ENCODE measurements at regions not wholly inside any gene's neighbourhood (a gene's known extent, or its start where the extent isn't known, plus 50 kb on each side); places are given as distances from the start of the nearest gene placed in this dataset.

GRCh38 chr14:53553221-53553620 lies 400.1 kb upstream of the DDHD1 start:
- no peaks in the 10 kb centered on the region for H3K36me3 Mint-ChIP-seq
- H3K4me1 Mint-ChIP-seq: no peaks in the 10 kb centered on the region
- H3K4me3 Mint-ChIP-seq: no peak overlapping the region
- DNase-seq (no peak), ATAC-seq (replicated peaks) (no peak)
- no peak overlapping the region for H3K27ac Mint-ChIP-seq
- peaks cover 0 to 1% of the 10 kb centered on the region in 2 donors for H3K9me3 Mint-ChIP-seq
- H3K27me3 Mint-ChIP-seq: no peaks in the 10 kb centered on the region

GRCh38 chr14:53551862-53552261 lies 398.7 kb upstream of the DDHD1 start:
- no peak overlapping the region for H3K27ac Mint-ChIP-seq
- no peaks in the 10 kb centered on the region for H3K27me3 Mint-ChIP-seq
- no peaks in the 10 kb centered on the region for H3K36me3 Mint-ChIP-seq
- no peak for DNase-seq
- H3K4me3 Mint-ChIP-seq: no peak overlapping the region
- peaks cover 0 to 1% of the 10 kb centered on the region in 2 donors for H3K9me3 Mint-ChIP-seq
- peaks cover 3 to 5% of the 10 kb centered on the region in 2 donors for H3K4me1 Mint-ChIP-seq
- no peak for ATAC-seq (replicated peaks)

- no peak overlapping the region for H3K4me3 Mint-ChIP-seq
- no peaks in the 10 kb centered on the region for H3K27me3 Mint-ChIP-seq
- no peak overlapping the region for H3K27ac Mint-ChIP-seq
- peaks cover 3 to 5% of the 10 kb centered on the region in 2 donors for H3K4me1 Mint-ChIP-seq
- DNase-seq: no peak
- H3K9me3 Mint-ChIP-seq: peaks cover 0 to 1% of the 10 kb centered on the region in 2 donors
- no peaks in the 10 kb centered on the region for H3K36me3 Mint-ChIP-seq
- no peak for ATAC-seq (replicated peaks)
Observed at GRCh38 chr14:53550776-53551175, 397.7 kb upstream of the DDHD1 start.

- H3K27ac Mint-ChIP-seq: no peak overlapping the region
- H3K36me3 Mint-ChIP-seq: no peaks in the 10 kb centered on the region
- no peaks in the 10 kb centered on the region for H3K27me3 Mint-ChIP-seq
- DNase-seq: no peak
- ATAC-seq (replicated peaks): no peak
- peaks cover 8 to 10% of the 10 kb centered on the region in 2 donors for H3K4me1 Mint-ChIP-seq
- peaks cover 0 to 1% of the 10 kb centered on the region in 2 donors for H3K9me3 Mint-ChIP-seq
- no peak overlapping the region for H3K4me3 Mint-ChIP-seq
Observed at GRCh38 chr14:53549956-53550355, 396.8 kb upstream of the DDHD1 start.

GRCh38 chr14:53547593-53547992 lies 394.5 kb upstream of the DDHD1 start:
- no peak for DNase-seq
- peaks cover 0 to 3% of the 10 kb centered on the region in 2 donors for H3K36me3 Mint-ChIP-seq
- peaks cover 18 to 20% of the 10 kb centered on the region in 2 donors for H3K4me1 Mint-ChIP-seq
- ATAC-seq (replicated peaks): peak; percentile 24 to 30
- no peaks in the 10 kb centered on the region for H3K27me3 Mint-ChIP-seq
- H3K9me3 Mint-ChIP-seq: peaks cover 0 to 1% of the 10 kb centered on the region in 2 donors
- no peak overlapping the region for H3K4me3 Mint-ChIP-seq
- peak overlapping the region; percentile 52 for H3K27ac Mint-ChIP-seq

- Mint-ChIP-seq H3K36me3 (peaks cover 0 to 3% of the 10 kb centered on the region in 2 donors), H3K4me3 (no peak overlapping the region)
- peak; percentile 79 to 88 for ATAC-seq (replicated peaks)
Observed at GRCh38 chr14:53545217-53545616, 392.1 kb upstream of the DDHD1 start.

GRCh38 chr14:53542732-53543131 lies 389.6 kb upstream of the DDHD1 start:
- Mint-ChIP-seq H3K4me1 (peaks cover 18 to 25% of the 10 kb centered on the region in 2 donors), H3K9me3 (no peaks in the 10 kb centered on the region), H3K27me3 (no peaks in the 10 kb centered on the region), H3K4me3 (no peak overlapping the region), H3K27ac (peak overlapping the region; percentile 21), H3K36me3 (peaks cover 0 to 3% of the 10 kb centered on the region in 2 donors)
- no peak for DNase-seq
- ATAC-seq (replicated peaks): no peak

More at GRCh38 chr14:53545217-53545616, 392.1 kb upstream of the DDHD1 start:
- Mint-ChIP-seq H3K4me1 (peaks cover 18 to 20% of the 10 kb centered on the region in 2 donors), H3K9me3 (no peaks in the 10 kb centered on the region), H3K27ac (peak overlapping the region; percentile 4), H3K27me3 (no peaks in the 10 kb centered on the region)
- DNase-seq: peak; percentile 4

- H3K4me3 Mint-ChIP-seq: no peak overlapping the region
- ATAC-seq (replicated peaks) (no peak), DNase-seq (no peak)
- no peaks in the 10 kb centered on the region for H3K9me3 Mint-ChIP-seq
- no peak overlapping the region for H3K27ac Mint-ChIP-seq
- H3K4me1 Mint-ChIP-seq: peaks cover 16 to 21% of the 10 kb centered on the region in 2 donors
- H3K27me3 Mint-ChIP-seq: no peaks in the 10 kb centered on the region
- H3K36me3 Mint-ChIP-seq: peaks cover 0 to 3% of the 10 kb centered on the region in 2 donors
Observed at GRCh38 chr14:53541411-53541810, 388.3 kb upstream of the DDHD1 start.

GRCh38 chr14:53539489-53540126 lies 386.5 kb upstream of the DDHD1 start:
- H3K27me3 Mint-ChIP-seq: no peaks in the 10 kb centered on the region
- H3K4me1 Mint-ChIP-seq: peaks cover 9 to 15% of the 10 kb centered on the region in 2 donors
- ATAC-seq (replicated peaks) (peak; percentile 88 to 92), DNase-seq (peak; percentile 61)
- H3K36me3 Mint-ChIP-seq: peaks cover 0 to 3% of the 10 kb centered on the region in 2 donors
- H3K27ac Mint-ChIP-seq: no peak overlapping the region
- no peak overlapping the region for H3K4me3 Mint-ChIP-seq
- H3K9me3 Mint-ChIP-seq: no peaks in the 10 kb centered on the region

GRCh38 chr14:53538316-53538881 lies 385.3 kb upstream of the DDHD1 start:
- Mint-ChIP-seq H3K9me3 (no peaks in the 10 kb centered on the region), H3K4me3 (no peak overlapping the region), H3K4me1 (peaks cover 5 to 8% of the 10 kb centered on the region in 2 donors), H3K27ac (no peak overlapping the region), H3K36me3 (peaks cover 0 to under 1% of the 10 kb centered on the region in 2 donors), H3K27me3 (no peaks in the 10 kb centered on the region)
- DNase-seq (no peak), ATAC-seq (replicated peaks) (no peak)

- Mint-ChIP-seq H3K4me3 (no peak overlapping the region), H3K27ac (no peak overlapping the region), H3K36me3 (no peaks in the 10 kb centered on the region), H3K9me3 (no peaks in the 10 kb centered on the region), H3K27me3 (no peaks in the 10 kb centered on the region), H3K4me1 (peaks cover 2 to 6% of the 10 kb centered on the region in 2 donors)
- ATAC-seq (replicated peaks): no peak
- DNase-seq: no peak
Observed at GRCh38 chr14:53537422-53538315, 384.5 kb upstream of the DDHD1 start.

GRCh38 chr14:53536446-53536845 lies 383.3 kb upstream of the DDHD1 start:
- Mint-ChIP-seq H3K4me1 (peaks cover 2 to 6% of the 10 kb centered on the region in 2 donors), H3K4me3 (no peak overlapping the region), H3K9me3 (no peaks in the 10 kb centered on the region), H3K27ac (no peak overlapping the region), H3K27me3 (no peaks in the 10 kb centered on the region), H3K36me3 (no peaks in the 10 kb centered on the region)
- ATAC-seq (replicated peaks) (no peak), DNase-seq (no peak)

- H3K27me3 Mint-ChIP-seq: no peaks in the 10 kb centered on the region
- H3K36me3 Mint-ChIP-seq: no peaks in the 10 kb centered on the region
- H3K4me1 Mint-ChIP-seq: peaks cover 2 to 6% of the 10 kb centered on the region in 2 donors
- no peak overlapping the region for H3K4me3 Mint-ChIP-seq
- no peak for ATAC-seq (replicated peaks)
- no peak overlapping the region for H3K27ac Mint-ChIP-seq
- H3K9me3 Mint-ChIP-seq: no peaks in the 10 kb centered on the region
- no peak for DNase-seq
Observed at GRCh38 chr14:53534841-53535240, 381.7 kb upstream of the DDHD1 start.

GRCh38 chr14:53533384-53533970 lies 380.4 kb upstream of the DDHD1 start:
- DNase-seq (no peak), ATAC-seq (replicated peaks) (no peak)
- no peak overlapping the region for H3K4me3 Mint-ChIP-seq
- no peaks in the 10 kb centered on the region for H3K27me3 Mint-ChIP-seq
- H3K4me1 Mint-ChIP-seq: no peaks in the 10 kb centered on the region
- no peaks in the 10 kb centered on the region for H3K36me3 Mint-ChIP-seq
- no peak overlapping the region for H3K27ac Mint-ChIP-seq
- no peaks in the 10 kb centered on the region for H3K9me3 Mint-ChIP-seq
